Endodermal cell (in vitro differentiated cells): ENCODE measurements at regions not wholly inside any gene's neighbourhood (a gene's known extent, or its start where the extent isn't known, plus 50 kb on each side); places are given as distances from the start of the nearest gene placed in this dataset.

Experiments
- DNase-seq: peaks from one replicate; pipeline ENCODE4 v3.0.0-alpha.2; 2017
- H3K27ac ChIP-seq: 2 replicates; pipeline ENCODE4 v1.5.1; 2013; ENCODE audit warnings: mild to moderate bottlenecking, low read depth, low read length, moderate library complexity
- H3K27me3 ChIP-seq: 2 replicates; pipeline ENCODE4 v1.6.1; 2013; ENCODE audit warnings: mild to moderate bottlenecking, low read length, moderate library complexity; ENCODE audit not compliant: insufficient read depth, control insufficient read depth, poor library complexity, severe bottlenecking
- H3K36me3 ChIP-seq: 2 replicates; pipeline ENCODE4 v1.7.0; 2013; ENCODE audit warnings: mild to moderate bottlenecking, low read length, moderate library complexity; ENCODE audit not compliant: control insufficient read depth, insufficient read depth
- H3K4me1 ChIP-seq: one replicate; pipeline ENCODE4 v1.7.0; 2013; ENCODE audit warnings: low read length; ENCODE audit not compliant: control insufficient read depth, insufficient read depth
- H3K4me3 ChIP-seq: 2 replicates; pipeline ENCODE4 v1.5.1; 2013; ENCODE audit warnings: mild to moderate bottlenecking, low read length, moderate library complexity
- H3K9ac ChIP-seq: 2 replicates; pipeline ENCODE4 v1.6.1; 2013; ENCODE audit warnings: mild to moderate bottlenecking, low read length, moderate library complexity; ENCODE audit not compliant: poor library complexity, severe bottlenecking; ENCODE audit errors: extremely low read depth
- H3K9me3 ChIP-seq: 2 replicates; pipeline ENCODE4 v1.6.1; 2013; ENCODE audit warnings: mild to moderate bottlenecking, low read length, moderate library complexity; ENCODE audit not compliant: control insufficient read depth
- H3K27ac Mint-ChIP-seq: 2 replicates; pipeline ENCODE4 v1.8.0; 2020; ENCODE audit warnings: mixed read lengths
- H3K27me3 Mint-ChIP-seq: 2 replicates; pipeline ENCODE4 v1.8.0; 2021; ENCODE audit warnings: mild to moderate bottlenecking, mixed read lengths; ENCODE audit not compliant: insufficient read depth
- H3K36me3 Mint-ChIP-seq: 2 replicates; pipeline ENCODE4 v1.8.0; 2020; ENCODE audit warnings: low read depth, mixed read lengths
- H3K4me1 Mint-ChIP-seq: 2 replicates; pipeline ENCODE4 v1.8.0; 2020; ENCODE audit warnings: mixed read lengths
- H3K4me3 Mint-ChIP-seq: 2 replicates; pipeline ENCODE4 v1.8.0; 2020; ENCODE audit warnings: mild to moderate bottlenecking, moderate library complexity, mixed read lengths
- H3K9me3 Mint-ChIP-seq: 2 replicates; pipeline ENCODE4 v1.8.0; 2020; ENCODE audit warnings: mild to moderate bottlenecking, mixed read lengths
- WGBS, 2 experiments: methylation state at CpG; one replicate each; pipeline versions ENCODE4 v1.1.5 to v1.1.7; 2013; ENCODE audit warnings: missing lambda C conversion rate in 2 of 2, mixed read lengths in 1 of 2; ENCODE audit not compliant: insufficient coverage in 1 of 2, insufficient read length in 1 of 2; 5-methylcytosine and 5-hydroxymethylcytosine counted together
- TF ChIP-seq, protein P1 (sequence below): fragments of 200-600 bp; sonication (generic); conservative IDR thresholded peaks from 2 replicates; pipeline ENCODE4 v1.5.0; 2021; ENCODE audit warnings: antibody characterized with exemption, mild to moderate bottlenecking

GRCh38 chr7:116436305-116436826, 63.2 kb upstream of the CAV2 start:
- Histone ChIP-seq H3K9me3 (no peaks in the 10 kb centered on the region), H3K36me3 (no peaks in the 10 kb centered on the region), H3K9ac (no peak overlapping the region), H3K27ac (no peak overlapping the region), H3K4me3 (no peak overlapping the region), H3K4me1 (no peaks in the 10 kb centered on the region), H3K27me3 (no peaks in the 10 kb centered on the region)
- no peaks in the 10 kb centered on the region for H3K36me3 Mint-ChIP-seq
- H3K27me3 Mint-ChIP-seq, result no peaks in the 10 kb centered on the region
- WGBS, 2 experiments, result 75% methylated on average over 5 of the region's 5 CpGs; no CpG with 5 or more reads in 1 of the 2 experiments
- H3K4me1 Mint-ChIP-seq, result no peaks in the 10 kb centered on the region
- H3K4me3 Mint-ChIP-seq, result no peak overlapping the region
- TF ChIP-seq, protein P1, sequence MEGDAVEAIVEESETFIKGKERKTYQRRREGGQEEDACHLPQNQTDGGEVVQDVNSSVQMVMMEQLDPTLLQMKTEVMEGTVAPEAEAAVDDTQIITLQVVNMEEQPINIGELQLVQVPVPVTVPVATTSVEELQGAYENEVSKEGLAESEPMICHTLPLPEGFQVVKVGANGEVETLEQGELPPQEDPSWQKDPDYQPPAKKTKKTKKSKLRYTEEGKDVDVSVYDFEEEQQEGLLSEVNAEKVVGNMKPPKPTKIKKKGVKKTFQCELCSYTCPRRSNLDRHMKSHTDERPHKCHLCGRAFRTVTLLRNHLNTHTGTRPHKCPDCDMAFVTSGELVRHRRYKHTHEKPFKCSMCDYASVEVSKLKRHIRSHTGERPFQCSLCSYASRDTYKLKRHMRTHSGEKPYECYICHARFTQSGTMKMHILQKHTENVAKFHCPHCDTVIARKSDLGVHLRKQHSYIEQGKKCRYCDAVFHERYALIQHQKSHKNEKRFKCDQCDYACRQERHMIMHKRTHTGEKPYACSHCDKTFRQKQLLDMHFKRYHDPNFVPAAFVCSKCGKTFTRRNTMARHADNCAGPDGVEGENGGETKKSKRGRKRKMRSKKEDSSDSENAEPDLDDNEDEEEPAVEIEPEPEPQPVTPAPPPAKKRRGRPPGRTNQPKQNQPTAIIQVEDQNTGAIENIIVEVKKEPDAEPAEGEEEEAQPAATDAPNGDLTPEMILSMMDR, result no peak
- no peaks in the 10 kb centered on the region for H3K9me3 Mint-ChIP-seq
- DNase-seq, result no peak
- H3K27ac Mint-ChIP-seq, result no peak overlapping the region

DNA sequence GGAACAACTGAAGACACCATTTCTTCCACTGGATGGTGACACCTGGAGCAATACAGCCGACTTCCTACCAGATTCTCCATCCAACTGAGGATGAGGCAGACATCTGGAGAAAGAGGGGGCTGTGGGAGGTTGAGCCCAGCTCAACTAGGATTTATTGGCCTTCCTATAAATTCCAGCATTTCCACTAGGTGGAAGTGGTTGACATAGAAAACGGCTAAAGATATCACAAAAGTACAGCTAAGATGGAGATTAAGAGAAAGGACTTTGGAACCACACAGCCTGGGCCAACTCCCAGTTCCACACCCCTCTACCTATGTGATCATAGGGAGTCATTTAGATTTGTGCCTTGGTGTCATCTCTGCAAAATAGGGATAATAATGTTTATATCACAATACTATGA, 61.3 kb upstream of the CAV2 start:
- Mint-ChIP-seq H3K9me3 (no peaks in the 10 kb centered on the region), H3K4me1 (peaks cover 2% of the 10 kb centered on the region), H3K27ac (no peak overlapping the region), H3K27me3 (no peaks in the 10 kb centered on the region), H3K36me3 (no peaks in the 10 kb centered on the region), H3K4me3 (no peak overlapping the region)
- Histone ChIP-seq H3K27me3 (no peaks in the 10 kb centered on the region), H3K4me1 (no peaks in the 10 kb centered on the region), H3K9ac (no peak overlapping the region), H3K27ac (no peak overlapping the region), H3K36me3 (no peaks in the 10 kb centered on the region), H3K4me3 (no peak overlapping the region), H3K9me3 (no peaks in the 10 kb centered on the region)
- TF ChIP-seq, protein P1, result peak; percentile 35
- 96 to 100% methylated on average over 1 to 2 of the region's 2 CpGs for WGBS, 2 experiments
- no peak for DNase-seq

DNA sequence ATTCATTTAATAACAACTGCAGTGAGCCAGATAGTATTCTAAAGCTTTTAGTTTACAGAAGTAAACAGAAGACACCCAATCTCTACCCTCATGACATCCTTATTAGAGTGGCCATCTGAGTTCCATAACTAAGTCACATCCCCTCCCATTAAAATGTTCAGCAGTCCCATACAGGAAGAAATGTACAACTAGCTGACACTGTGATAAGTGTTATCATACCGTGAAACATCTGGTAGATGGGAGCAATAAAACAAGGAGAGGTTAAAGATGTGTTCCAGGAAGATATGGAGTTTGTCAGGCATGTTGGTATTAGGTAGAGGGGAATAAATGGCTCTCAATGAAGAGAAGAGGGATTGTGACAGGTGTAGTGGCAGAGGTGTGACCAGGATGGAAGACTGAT, 60.5 kb upstream of the CAV2 start:
- Mint-ChIP-seq H3K27me3 (no peaks in the 10 kb centered on the region), H3K9me3 (no peaks in the 10 kb centered on the region), H3K4me3 (no peak overlapping the region), H3K4me1 (peaks cover 2% of the 10 kb centered on the region), H3K27ac (no peak overlapping the region), H3K36me3 (no peaks in the 10 kb centered on the region)
- no peaks in the 10 kb centered on the region for H3K9me3 ChIP-seq
- H3K9ac ChIP-seq, result no peak overlapping the region
- WGBS, 2 experiments, result 86 to 100% methylated on average over 1 of the region's 1 CpG
- no peak overlapping the region for H3K4me3 ChIP-seq
- H3K36me3 ChIP-seq, result no peaks in the 10 kb centered on the region
- no peak for DNase-seq
- H3K27me3 ChIP-seq, result no peaks in the 10 kb centered on the region
- H3K27ac ChIP-seq, result no peak overlapping the region
- H3K4me1 ChIP-seq, result no peaks in the 10 kb centered on the region
- TF ChIP-seq, protein P1, result no peak
